Subcutaneous abdominal adipose tissue (tissue), 5 donors: ENCODE measurements at regions not wholly inside any gene's neighbourhood (a gene's known extent, or its start where the extent isn't known, plus 50 kb on each side); places are given as distances from the start of the nearest gene placed in this dataset.

ENCODE experiments used
- H3K27ac ChIP-seq: one replicate; pipeline ENCODE4 v1.7.0; 2013; ENCODE audit warnings: low read depth, mild to moderate bottlenecking, inconsistent platforms, low read length, moderate library complexity
- H3K27me3 ChIP-seq, 5 donors: one replicate each; pipeline ENCODE4 v1.7.0; 2013; ENCODE audit warnings: low read length in 5 of 5, inconsistent platforms in 1 of 5; ENCODE audit not compliant: control insufficient read depth in 5 of 5, insufficient read depth in 4 of 5
- H3K36me3 ChIP-seq, 5 donors: one replicate each; pipeline ENCODE4 v1.7.0; 2013; ENCODE audit warnings: low read length in 5 of 5; ENCODE audit not compliant: control insufficient read depth in 5 of 5, insufficient read depth in 5 of 5
- H3K4me1 ChIP-seq, 5 donors: one replicate each; pipeline ENCODE4 v1.7.0; 2013; ENCODE audit warnings: low read length in 5 of 5, mild to moderate bottlenecking in 3 of 5, moderate library complexity in 1 of 5; ENCODE audit not compliant: control insufficient read depth in 5 of 5, insufficient read depth in 5 of 5
- H3K4me3 ChIP-seq, 5 donors: one replicate each; pipeline ENCODE4 v1.7.0; 2013; ENCODE audit warnings: low read length in 5 of 5, low read depth in 1 of 5
- H3K9ac ChIP-seq, 5 donors: one replicate each; pipeline ENCODE4 v1.7.0; 2013; ENCODE audit warnings: low read length in 5 of 5, mild to moderate bottlenecking in 4 of 5, moderate library complexity in 3 of 5
- H3K9me3 ChIP-seq, 5 donors: one replicate each; pipeline ENCODE4 v1.7.0; 2013; ENCODE audit warnings: low read length in 5 of 5; ENCODE audit not compliant: control insufficient read depth in 5 of 5
- donor health status: healthy.
- donor health status: healthy.
- donor health status: healthy.
- donor health status: healthy.
- donor health status: healthy.

DNA sequence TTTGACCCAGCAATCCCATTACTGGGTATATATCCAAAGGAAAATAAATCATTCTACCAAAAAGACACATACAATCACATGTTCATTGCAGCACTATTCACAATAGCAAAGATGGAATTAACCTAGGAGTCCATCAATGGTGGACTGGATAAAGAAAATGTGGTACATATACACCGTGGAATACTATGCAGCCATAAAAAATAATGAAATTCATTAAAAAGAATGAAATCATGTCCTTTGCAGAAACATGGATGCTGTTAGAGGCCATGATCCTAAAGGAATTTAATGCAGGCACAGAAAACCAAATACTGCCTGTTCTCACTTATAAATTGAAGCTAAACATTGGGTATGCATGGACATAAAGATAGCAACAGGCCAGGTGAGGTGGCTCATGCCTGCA, 61.9 kb upstream of the BMP6 start:
- no peak overlapping the region for H3K27ac ChIP-seq
- peaks cover 0 to 6% (median 0%) of the 10 kb centered on the region in 5 donors for H3K27me3 ChIP-seq
- H3K4me3 ChIP-seq: no peak overlapping the region
- H3K9me3 ChIP-seq: no peaks in the 10 kb centered on the region
- no peaks in the 10 kb centered on the region for H3K36me3 ChIP-seq
- H3K4me1 ChIP-seq: no peaks in the 10 kb centered on the region
- H3K9ac ChIP-seq: no peak overlapping the region

DNA sequence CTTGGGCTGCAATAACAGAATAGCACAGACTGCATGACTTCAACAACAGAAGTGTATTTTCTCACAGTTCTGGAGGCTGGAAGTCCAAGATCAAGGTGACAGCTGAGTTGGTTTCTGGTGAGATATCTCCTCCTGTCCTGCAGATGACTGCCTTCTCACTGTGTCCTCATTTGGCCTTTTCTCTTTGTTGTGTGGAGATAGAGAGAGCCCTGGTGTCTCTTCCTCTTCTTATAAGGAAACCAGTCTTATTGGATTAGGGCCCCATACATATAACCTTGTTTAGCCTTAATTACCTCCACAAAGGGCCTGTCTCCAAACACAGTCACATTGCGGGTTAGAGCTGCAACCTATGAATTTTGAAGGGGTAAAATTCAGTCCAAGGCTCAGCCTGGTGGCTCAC, 57.0 kb upstream of the BMP6 start:
- no peak overlapping the region for H3K4me3 ChIP-seq
- peaks cover 3 to 19% (median 13%) of the 10 kb centered on the region in 5 donors for H3K4me1 ChIP-seq
- H3K27me3 ChIP-seq: peaks cover 0 to 13% (median 0%) of the 10 kb centered on the region in 5 donors
- H3K9me3 ChIP-seq: no peaks in the 10 kb centered on the region
- H3K9ac ChIP-seq: no peak overlapping the region
- no peak overlapping the region for H3K27ac ChIP-seq
- H3K36me3 ChIP-seq: no peaks in the 10 kb centered on the region

DNA sequence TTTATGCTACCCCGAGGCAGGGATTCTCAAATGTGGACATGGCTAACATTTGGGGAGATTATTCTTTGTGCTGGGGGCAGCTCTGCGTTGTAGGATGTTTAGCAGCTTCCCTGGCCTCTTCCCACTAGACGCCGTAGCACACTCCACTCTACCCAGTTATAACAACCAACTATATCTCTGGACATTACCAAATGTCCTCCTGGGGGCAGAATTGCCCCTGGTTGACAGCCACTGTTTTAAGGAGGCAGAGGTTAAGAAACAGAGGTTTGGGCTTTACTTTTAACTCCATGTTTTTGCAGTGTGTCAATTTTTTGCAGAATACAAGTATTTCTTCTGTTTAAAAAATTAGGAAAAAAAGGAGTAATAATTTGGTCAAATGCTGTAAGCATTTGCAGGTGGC, 56.2 kb upstream of the BMP6 start:
- no peak overlapping the region for H3K4me3 ChIP-seq
- peaks cover 0 to 13% (median 0%) of the 10 kb centered on the region in 5 donors for H3K27me3 ChIP-seq
- H3K9me3 ChIP-seq: no peaks in the 10 kb centered on the region
- H3K36me3 ChIP-seq: no peaks in the 10 kb centered on the region
- H3K27ac ChIP-seq: no peak overlapping the region
- H3K4me1 ChIP-seq: peaks cover 3 to 24% (median 13%) of the 10 kb centered on the region in 5 donors
- no peak overlapping the region for H3K9ac ChIP-seq

DNA sequence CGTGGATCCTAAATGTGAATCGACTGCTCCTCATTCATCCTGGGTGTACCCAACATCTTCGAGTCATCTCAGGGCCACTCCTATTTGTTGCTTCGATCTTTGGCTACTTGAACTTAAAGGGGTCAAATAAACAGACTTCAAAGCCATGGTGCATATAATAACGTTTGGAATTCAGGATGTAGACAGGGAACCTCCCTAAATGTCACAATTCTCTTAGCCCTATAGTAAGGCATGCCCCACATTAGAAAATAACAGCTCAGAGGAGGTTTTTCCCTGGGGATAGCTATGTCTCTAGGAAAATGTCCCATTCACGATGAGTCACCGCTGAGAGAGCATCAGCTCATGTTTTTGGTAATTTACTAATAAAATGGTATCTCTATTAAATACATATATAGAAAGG, 54.8 kb upstream of the BMP6 start:
- peaks cover 0 to 13% (median 0%) of the 10 kb centered on the region in 5 donors for H3K27me3 ChIP-seq
- no peak overlapping the region for H3K27ac ChIP-seq
- no peaks in the 10 kb centered on the region for H3K36me3 ChIP-seq
- H3K4me1 ChIP-seq: peaks cover 3 to 24% (median 13%) of the 10 kb centered on the region in 5 donors
- H3K4me3 ChIP-seq: no peak overlapping the region
- H3K9me3 ChIP-seq: no peaks in the 10 kb centered on the region
- no peak overlapping the region for H3K9ac ChIP-seq

DNA sequence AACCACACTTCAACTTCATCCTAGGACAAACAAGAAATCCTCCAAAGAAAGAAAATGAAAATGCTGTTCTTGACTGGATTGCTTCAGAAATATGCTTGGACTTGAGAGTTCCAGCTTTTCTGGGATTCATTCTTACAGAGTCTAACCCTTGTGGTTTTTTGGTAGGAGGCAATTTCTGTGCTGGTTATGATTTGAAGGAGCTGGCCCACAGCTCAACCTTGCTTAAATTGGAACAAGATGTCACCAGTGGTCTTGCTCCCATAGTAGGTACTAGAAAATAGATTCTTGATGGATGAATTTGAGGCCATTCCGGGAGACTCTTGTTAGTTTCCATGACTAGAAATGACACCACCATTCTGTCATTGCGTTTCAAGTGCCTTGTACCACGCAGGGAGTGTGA, 54.3 kb upstream of the BMP6 start:
- H3K9me3 ChIP-seq: no peaks in the 10 kb centered on the region

DNA sequence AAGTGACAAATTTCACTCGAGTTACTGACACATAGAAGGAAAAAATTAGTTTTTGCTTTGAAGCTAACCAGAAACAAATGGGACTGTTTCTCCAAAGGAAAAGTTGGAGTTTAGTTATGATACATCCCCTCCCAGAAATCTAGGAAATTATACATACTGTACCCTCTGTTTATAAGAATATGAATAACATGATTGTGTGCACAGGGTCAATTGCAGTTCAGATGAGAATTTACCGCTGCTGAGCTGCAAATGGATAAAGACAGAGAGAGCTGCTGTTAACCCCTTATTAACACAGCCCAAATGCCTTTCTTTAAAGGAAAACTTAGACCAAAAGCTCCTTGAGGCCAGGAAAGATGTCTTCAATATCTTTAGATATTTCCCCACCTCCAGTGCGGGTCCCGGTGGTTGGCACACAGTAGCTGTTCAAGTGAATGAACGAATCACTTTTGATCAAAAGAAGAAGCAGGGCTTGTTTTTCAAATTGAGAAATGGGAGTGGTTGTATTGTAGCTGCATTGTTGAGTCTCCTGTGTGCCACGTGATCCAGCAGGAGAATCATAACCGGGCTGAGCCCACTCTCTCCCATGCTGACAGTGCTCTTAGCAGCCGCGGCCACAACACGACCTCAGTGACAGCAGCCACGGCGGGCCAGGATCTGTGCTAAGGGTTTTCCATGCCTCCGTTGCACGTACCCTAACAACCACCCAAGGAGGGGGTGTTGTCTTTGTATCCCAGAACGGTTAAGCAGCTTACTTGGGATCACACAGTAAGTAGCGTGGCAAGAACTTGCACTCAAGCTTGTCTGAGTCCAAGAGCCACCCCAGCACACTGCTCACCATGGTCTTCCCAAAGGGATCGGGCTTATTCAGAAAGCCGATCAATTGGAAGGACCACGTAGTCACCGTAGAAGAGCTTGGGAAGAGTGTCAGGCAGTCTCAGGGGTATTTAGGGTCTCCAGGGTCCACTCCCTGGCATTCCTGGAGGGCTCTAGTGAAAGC, 53.5 kb upstream of the BMP6 start:
- H3K27ac ChIP-seq: peak overlapping the region; percentile 23

More for the DNA sequence above, 54.3 kb upstream of the BMP6 start:
- Histone ChIP-seq H3K4me1 (peaks cover 3 to 24% (median 13%) of the 10 kb centered on the region in 5 donors), H3K36me3 (no peaks in the 10 kb centered on the region), H3K27ac (peak overlapping the region; percentile 23), H3K9ac (no peak overlapping the region), H3K4me3 (no peak overlapping the region), H3K27me3 (peaks cover 0 to 13% (median 0%) of the 10 kb centered on the region in 5 donors)

DNA sequence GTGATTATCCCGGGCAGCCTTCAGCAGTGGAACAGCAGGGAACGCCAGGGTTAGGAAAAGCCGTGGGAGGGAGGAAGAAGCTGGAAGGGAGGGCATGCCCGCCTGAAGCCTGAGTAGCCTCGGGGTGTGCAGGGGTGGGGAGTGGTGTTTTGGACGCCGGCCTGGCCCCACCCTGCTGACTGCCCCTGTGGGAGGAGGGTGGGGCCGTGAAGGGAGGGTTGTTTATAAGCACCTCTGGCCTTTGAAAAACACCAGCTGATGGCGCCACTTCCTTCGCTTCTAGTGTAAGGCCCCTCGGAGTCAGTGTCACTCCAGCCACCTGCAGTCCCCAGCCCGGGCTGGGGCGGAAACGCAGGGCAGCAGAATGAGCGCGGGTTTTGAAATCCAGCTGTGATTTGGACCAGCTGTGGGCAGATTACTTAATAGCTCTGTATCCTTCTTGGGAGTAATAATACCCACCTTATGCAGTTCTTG, 52.8 kb upstream of the BMP6 start:
- H3K27ac ChIP-seq: no peak overlapping the region
- peak overlapping the region; percentile 31 to 64 (median 44) for H3K4me3 ChIP-seq
- H3K9ac ChIP-seq: no peak overlapping the region
- H3K36me3 ChIP-seq: no peaks in the 10 kb centered on the region
- H3K9me3 ChIP-seq: no peaks in the 10 kb centered on the region
- H3K4me1 ChIP-seq: peaks cover 3 to 24% (median 13%) of the 10 kb centered on the region in 5 donors
- peaks cover 0 to 13% (median 0%) of the 10 kb centered on the region in 5 donors for H3K27me3 ChIP-seq

More for the DNA sequence above, 53.5 kb upstream of the BMP6 start:
- Histone ChIP-seq H3K9ac (no peak overlapping the region), H3K4me1 (peaks cover 3 to 24% (median 13%) of the 10 kb centered on the region in 5 donors), H3K27me3 (peaks cover 0 to 13% (median 0%) of the 10 kb centered on the region in 5 donors), H3K36me3 (no peaks in the 10 kb centered on the region), H3K4me3 (peak overlapping the region; percentile 31 to 64 (median 44)), H3K9me3 (no peaks in the 10 kb centered on the region)

DNA sequence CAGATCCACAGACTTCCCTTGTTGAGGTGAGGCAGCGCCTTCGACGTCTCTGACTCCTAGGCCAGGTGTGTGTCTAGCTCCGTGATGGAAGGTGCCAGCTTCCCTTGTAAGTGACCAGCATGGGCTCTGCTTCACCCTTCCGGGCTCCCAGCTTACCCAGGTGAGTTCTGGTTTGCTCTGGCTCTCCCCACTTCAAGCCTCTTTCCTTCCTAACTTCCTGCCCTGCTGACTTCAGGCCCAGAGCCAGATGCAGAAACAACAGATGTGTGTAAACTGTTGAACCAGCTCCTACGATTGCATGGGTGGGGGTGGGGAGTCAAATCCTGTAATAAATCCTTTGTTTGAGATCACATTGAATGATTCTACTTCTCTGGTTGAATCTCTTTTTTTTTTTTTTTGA, 51.6 kb upstream of the BMP6 start:
- H3K27me3 ChIP-seq: peaks cover 0 to 13% (median 0%) of the 10 kb centered on the region in 5 donors
- no peak overlapping the region for H3K9ac ChIP-seq
- H3K4me1 ChIP-seq: peaks cover 3 to 24% (median 13%) of the 10 kb centered on the region in 5 donors
- H3K4me3 ChIP-seq: no peak overlapping the region
- H3K9me3 ChIP-seq: no peaks in the 10 kb centered on the region
- H3K27ac ChIP-seq: no peak overlapping the region
- H3K36me3 ChIP-seq: no peaks in the 10 kb centered on the region

DNA sequence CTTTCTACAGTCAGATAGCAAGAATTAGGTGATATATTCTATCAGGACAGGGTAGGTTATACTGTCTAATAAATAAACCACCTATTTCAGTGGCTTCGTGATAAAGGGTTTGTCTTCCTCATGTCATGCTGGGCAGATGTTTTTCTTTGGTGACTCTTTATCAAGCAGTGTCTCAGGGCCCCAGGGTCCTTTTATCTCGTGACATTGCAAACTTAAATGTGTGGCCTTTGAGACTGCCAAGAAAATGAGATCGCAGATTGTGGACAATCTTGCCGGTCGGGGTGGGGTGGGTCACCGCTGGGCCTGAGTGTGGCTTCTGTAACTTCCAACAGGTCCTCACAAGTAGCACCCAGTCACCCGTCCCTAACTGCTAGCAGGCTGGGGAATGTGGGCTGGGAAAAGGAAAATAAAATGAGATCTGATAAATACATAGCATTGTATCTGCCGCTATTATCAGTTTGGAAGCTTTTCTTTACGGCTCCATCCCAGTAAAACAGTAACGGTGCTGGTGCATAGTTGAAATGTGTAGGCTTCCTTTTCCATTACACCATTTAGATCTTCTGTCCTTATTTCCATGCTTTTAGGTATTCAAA, 50.5 kb upstream of the BMP6 start:
- H3K36me3 ChIP-seq: no peaks in the 10 kb centered on the region
- peaks cover 3 to 24% (median 13%) of the 10 kb centered on the region in 5 donors for H3K4me1 ChIP-seq
- H3K27ac ChIP-seq: no peak overlapping the region
- peaks cover 0 to 17% (median 0%) of the 10 kb centered on the region in 5 donors for H3K27me3 ChIP-seq
- no peak overlapping the region for H3K4me3 ChIP-seq
- no peaks in the 10 kb centered on the region for H3K9me3 ChIP-seq
- no peak overlapping the region for H3K9ac ChIP-seq
